GM19372 (cell line): ENCODE measurements at regions not wholly inside any gene's neighbourhood (a gene's known extent, or its start where the extent isn't known, plus 50 kb on each side); places are given as distances from the start of the nearest gene placed in this dataset.

ENCODE experiments used
- ATAC-seq: cut with Tn5 transposase; IDR thresholded peaks from one replicate; pipeline ENCODE4 v1.9.1; 2021; ENCODE audit warnings: mild to moderate bottlenecking, low read depth, moderate library complexity; ENCODE audit not compliant: unreplicated experiment

- ATAC-seq: no peak
These were observed 247.7 kb downstream of the ANKRD50 start for GRCh38 chr4:124464836-124465235.

- ATAC-seq: no peak
These were observed 244.2 kb downstream of the ANKRD50 start for GRCh38 chr4:124468360-124468759.

- no peak for ATAC-seq
These were observed 242.6 kb downstream of the ANKRD50 start for GRCh38 chr4:124469981-124470380.

- ATAC-seq: no peak
These were observed 234.1 kb downstream of the ANKRD50 start for GRCh38 chr4:124478470-124478869.

GRCh38 chr4:124480061-124480460 is 232.5 kb downstream of the ANKRD50 start:
- no peak for ATAC-seq

GRCh38 chr4:124481123-124481522 is 231.4 kb downstream of the ANKRD50 start:
- no peak for ATAC-seq

GRCh38 chr4:124483048-124483906 is 229.3 kb downstream of the ANKRD50 start:
- no peak for ATAC-seq

GRCh38 chr4:124484008-124484407 is 228.5 kb downstream of the ANKRD50 start:
- no peak for ATAC-seq

- no peak for ATAC-seq
These were observed 227.6 kb downstream of the ANKRD50 start for GRCh38 chr4:124484940-124485339.

GRCh38 chr4:124486423-124486822 is 226.1 kb downstream of the ANKRD50 start:
- no peak for ATAC-seq

GRCh38 chr4:124487651-124488050 is 224.9 kb downstream of the ANKRD50 start:
- ATAC-seq: no peak

- no peak for ATAC-seq
These were observed 221.0 kb downstream of the ANKRD50 start for GRCh38 chr4:124491361-124492145.

GRCh38 chr4:124499261-124499660 is 213.3 kb downstream of the ANKRD50 start:
- ATAC-seq: no peak

GRCh38 chr4:124501576-124501975 is 211.0 kb downstream of the ANKRD50 start:
- no peak for ATAC-seq

- ATAC-seq: no peak
These were observed 208.1 kb downstream of the ANKRD50 start for GRCh38 chr4:124504431-124504830.

GRCh38 chr4:124505211-124505610 is 207.3 kb downstream of the ANKRD50 start:
- no peak for ATAC-seq

GRCh38 chr4:124509151-124509550 is 203.4 kb downstream of the ANKRD50 start:
- no peak for ATAC-seq

- ATAC-seq: no peak
These were observed 197.9 kb downstream of the ANKRD50 start for GRCh38 chr4:124514588-124514987.

- no peak for ATAC-seq
These were observed 196.9 kb downstream of the ANKRD50 start for GRCh38 chr4:124515591-124515990.

GRCh38 chr4:124519196-124519595 is 193.3 kb downstream of the ANKRD50 start:
- ATAC-seq: no peak

- ATAC-seq: no peak
These were observed 188.7 kb downstream of the ANKRD50 start for GRCh38 chr4:124523816-124524215.

- no peak for ATAC-seq
These were observed 187.0 kb downstream of the ANKRD50 start for GRCh38 chr4:124525524-124525923.
